NT2/D1 (cell line): ENCODE measurements at regions not wholly inside any gene's neighbourhood (a gene's known extent, or its start where the extent isn't known, plus 50 kb on each side); places are given as distances from the start of the nearest gene placed in this dataset.

ENCODE experiments used
- SUZ12 ChIP-seq: IDR thresholded peaks from 2 replicates; pipeline ENCODE4 v1.6.1; 2011; ENCODE audit not compliant: insufficient read length, insufficient read depth; ENCODE audit errors: extremely low read depth
- YY1 ChIP-seq: IDR thresholded peaks from 2 replicates; pipeline ENCODE4 v1.6.1; 2011; ENCODE audit not compliant: insufficient read length, insufficient read depth
- ZNF274 ChIP-seq: IDR thresholded peaks from 2 replicates; pipeline ENCODE4 v1.6.1; 2011; ENCODE audit warnings: mild to moderate bottlenecking, low read depth, low read length

GRCh38 chr12:90299121-90299520 is 590.5 kb upstream of the ATP2B1 start:
- TF ChIP-seq YY1 (no peak), SUZ12 (no peak), ZNF274 (no peak)
